PC-3 (cell line): ENCODE measurements at regions not wholly inside any gene's neighbourhood (a gene's known extent, or its start where the extent isn't known, plus 50 kb on each side); places are given as distances from the start of the nearest gene placed in this dataset.
"Not testable (repeated sequence)": the region's sequence is repeated elsewhere in the genome, so short reads cannot be mapped to it uniquely, and the experiment has no call there.

Source experiments
- EZH2 ChIP-seq: fragments of 300-600 bp; sonication (generic); IDR thresholded peaks from one replicate; pipeline ENCODE4 v1.6.1; 2017; ENCODE audit warnings: antibody characterized with exemption, mild to moderate bottlenecking, low read length; ENCODE audit not compliant: unreplicated experiment
- EZH2phosphoT487 ChIP-seq: fragments of 300-600 bp; sonication (generic); IDR thresholded peaks from 2 replicates; pipeline ENCODE4 v1.6.1; 2018; ENCODE audit warnings: mild to moderate bottlenecking, antibody characterized with exemption, low read length, borderline replicate concordance
- TF ChIP-seq, protein P1 (sequence below): fragments of 300-600 bp; sonication (generic); conservative IDR thresholded peaks from 2 replicates; pipeline ENCODE4 v1.5.1; 2017; ENCODE audit warnings: antibody characterized with exemption, low read depth, mild to moderate bottlenecking, low read length

GRCh38 chr6:3973152-3973551 lies 105.8 kb downstream of the FAM217A start:
- TF ChIP-seq, protein P1, sequence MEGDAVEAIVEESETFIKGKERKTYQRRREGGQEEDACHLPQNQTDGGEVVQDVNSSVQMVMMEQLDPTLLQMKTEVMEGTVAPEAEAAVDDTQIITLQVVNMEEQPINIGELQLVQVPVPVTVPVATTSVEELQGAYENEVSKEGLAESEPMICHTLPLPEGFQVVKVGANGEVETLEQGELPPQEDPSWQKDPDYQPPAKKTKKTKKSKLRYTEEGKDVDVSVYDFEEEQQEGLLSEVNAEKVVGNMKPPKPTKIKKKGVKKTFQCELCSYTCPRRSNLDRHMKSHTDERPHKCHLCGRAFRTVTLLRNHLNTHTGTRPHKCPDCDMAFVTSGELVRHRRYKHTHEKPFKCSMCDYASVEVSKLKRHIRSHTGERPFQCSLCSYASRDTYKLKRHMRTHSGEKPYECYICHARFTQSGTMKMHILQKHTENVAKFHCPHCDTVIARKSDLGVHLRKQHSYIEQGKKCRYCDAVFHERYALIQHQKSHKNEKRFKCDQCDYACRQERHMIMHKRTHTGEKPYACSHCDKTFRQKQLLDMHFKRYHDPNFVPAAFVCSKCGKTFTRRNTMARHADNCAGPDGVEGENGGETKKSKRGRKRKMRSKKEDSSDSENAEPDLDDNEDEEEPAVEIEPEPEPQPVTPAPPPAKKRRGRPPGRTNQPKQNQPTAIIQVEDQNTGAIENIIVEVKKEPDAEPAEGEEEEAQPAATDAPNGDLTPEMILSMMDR = not testable (repeated sequence)
- not testable (repeated sequence) for TF ChIP-seq EZH2, EZH2phosphoT487
